Parathyroid adenoma (tissue), 2 donors: ENCODE measurements at regions not wholly inside any gene's neighbourhood (a gene's known extent, or its start where the extent isn't known, plus 50 kb on each side); places are given as distances from the start of the nearest gene placed in this dataset.

Experiments
- H2AFZ ChIP-seq: fragments of 300-600 bp; sonication (generic); one replicate; pipeline ENCODE4 v1.7.0; 2017; ENCODE audit warnings: antibody characterized with exemption, mild to moderate bottlenecking
- H3K27ac ChIP-seq: fragments of 300-600 bp; sonication (generic); one replicate; pipeline ENCODE4 v1.7.0; 2017
- H3K27me3 ChIP-seq: fragments of 300-600 bp; sonication (generic); one replicate; pipeline ENCODE4 v1.7.0; 2017; ENCODE audit warnings: low read length; ENCODE audit not compliant: control insufficient read depth, insufficient read depth
- H3K36me3 ChIP-seq: fragments of 300-600 bp; sonication (generic); one replicate; pipeline ENCODE4 v1.7.0; 2017; ENCODE audit warnings: low read length; ENCODE audit not compliant: control insufficient read depth, insufficient read depth
- H3K4me1 ChIP-seq: fragments of 300-600 bp; sonication (generic); one replicate; pipeline ENCODE4 v1.7.0; 2017; ENCODE audit warnings: control low read depth
- H3K4me2 ChIP-seq: fragments of 300-600 bp; sonication (generic); one replicate; pipeline ENCODE4 v1.7.0; 2017; ENCODE audit warnings: low read length
- H3K4me3 ChIP-seq: fragments of 300-600 bp; sonication (generic); one replicate; pipeline ENCODE4 v1.7.0; 2017; ENCODE audit warnings: low read depth, low read length
- H3K79me2 ChIP-seq: fragments of 300-600 bp; sonication (generic); one replicate; pipeline ENCODE4 v1.7.0; 2017; ENCODE audit warnings: control low read depth
- H3K9ac ChIP-seq: fragments of 300-600 bp; sonication (generic); one replicate; pipeline ENCODE4 v1.7.0; 2017; ENCODE audit warnings: mild to moderate bottlenecking
- H3K9me3 ChIP-seq: fragments of 300-600 bp; sonication (generic); one replicate; pipeline ENCODE4 v1.7.0; 2017; ENCODE audit warnings: low read length; ENCODE audit not compliant: control insufficient read depth
- TF ChIP-seq, protein P1 (sequence below): fragments of 300-600 bp; sonication (generic); IDR thresholded peaks from one replicate; pipeline ENCODE4 v1.7.0; 2017; ENCODE audit warnings: antibody characterized with exemption, mild to moderate bottlenecking
- donor health status: primary hyperparathyroidism.

DNA sequence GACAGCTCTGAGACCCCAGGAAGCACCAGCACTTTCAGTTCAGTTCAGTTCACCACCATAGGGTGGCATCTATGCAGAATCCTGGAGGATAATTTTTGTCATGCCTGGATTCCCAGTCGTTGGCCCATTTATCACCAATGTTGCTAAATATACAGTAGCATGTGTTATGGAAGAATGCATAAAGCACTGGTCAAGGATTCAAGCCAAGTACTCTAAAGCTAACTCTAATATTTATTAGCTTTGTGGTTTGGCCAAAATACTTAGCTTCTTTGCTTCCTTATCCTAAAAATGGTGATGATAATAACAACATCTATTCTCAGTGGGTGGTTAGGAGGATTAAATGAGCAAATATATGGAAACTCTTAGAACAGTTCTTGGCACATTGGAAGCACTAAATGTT lies 294.7 kb upstream of the ZC3H12C start:
- TF ChIP-seq, protein P1, sequence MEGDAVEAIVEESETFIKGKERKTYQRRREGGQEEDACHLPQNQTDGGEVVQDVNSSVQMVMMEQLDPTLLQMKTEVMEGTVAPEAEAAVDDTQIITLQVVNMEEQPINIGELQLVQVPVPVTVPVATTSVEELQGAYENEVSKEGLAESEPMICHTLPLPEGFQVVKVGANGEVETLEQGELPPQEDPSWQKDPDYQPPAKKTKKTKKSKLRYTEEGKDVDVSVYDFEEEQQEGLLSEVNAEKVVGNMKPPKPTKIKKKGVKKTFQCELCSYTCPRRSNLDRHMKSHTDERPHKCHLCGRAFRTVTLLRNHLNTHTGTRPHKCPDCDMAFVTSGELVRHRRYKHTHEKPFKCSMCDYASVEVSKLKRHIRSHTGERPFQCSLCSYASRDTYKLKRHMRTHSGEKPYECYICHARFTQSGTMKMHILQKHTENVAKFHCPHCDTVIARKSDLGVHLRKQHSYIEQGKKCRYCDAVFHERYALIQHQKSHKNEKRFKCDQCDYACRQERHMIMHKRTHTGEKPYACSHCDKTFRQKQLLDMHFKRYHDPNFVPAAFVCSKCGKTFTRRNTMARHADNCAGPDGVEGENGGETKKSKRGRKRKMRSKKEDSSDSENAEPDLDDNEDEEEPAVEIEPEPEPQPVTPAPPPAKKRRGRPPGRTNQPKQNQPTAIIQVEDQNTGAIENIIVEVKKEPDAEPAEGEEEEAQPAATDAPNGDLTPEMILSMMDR, result no peak
- Histone ChIP-seq H3K79me2 (no peaks in the 10 kb centered on the region), H3K27ac (no peak overlapping the region), H2AFZ (no peak overlapping the region), H3K4me2 (no peak overlapping the region), H3K9me3 (no peaks in the 10 kb centered on the region), H3K36me3 (no peaks in the 10 kb centered on the region), H3K27me3 (no peaks in the 10 kb centered on the region), H3K4me1 (no peaks in the 10 kb centered on the region), H3K4me3 (no peak overlapping the region), H3K9ac (no peak overlapping the region)

- TF ChIP-seq, protein P1, result no peak
- H3K36me3 ChIP-seq, result no peaks in the 10 kb centered on the region
- no peaks in the 10 kb centered on the region for H3K4me1 ChIP-seq
- no peak overlapping the region for H2AFZ ChIP-seq
- no peak overlapping the region for H3K9ac ChIP-seq
- no peaks in the 10 kb centered on the region for H3K79me2 ChIP-seq
- H3K9me3 ChIP-seq, result no peaks in the 10 kb centered on the region
- H3K4me2 ChIP-seq, result no peak overlapping the region
- H3K27ac ChIP-seq, result no peak overlapping the region
- H3K27me3 ChIP-seq, result no peaks in the 10 kb centered on the region
- H3K4me3 ChIP-seq, result no peak overlapping the region
These were observed 293.6 kb upstream of the ZC3H12C start for GRCh38 chr11:109799604-109800003.

DNA sequence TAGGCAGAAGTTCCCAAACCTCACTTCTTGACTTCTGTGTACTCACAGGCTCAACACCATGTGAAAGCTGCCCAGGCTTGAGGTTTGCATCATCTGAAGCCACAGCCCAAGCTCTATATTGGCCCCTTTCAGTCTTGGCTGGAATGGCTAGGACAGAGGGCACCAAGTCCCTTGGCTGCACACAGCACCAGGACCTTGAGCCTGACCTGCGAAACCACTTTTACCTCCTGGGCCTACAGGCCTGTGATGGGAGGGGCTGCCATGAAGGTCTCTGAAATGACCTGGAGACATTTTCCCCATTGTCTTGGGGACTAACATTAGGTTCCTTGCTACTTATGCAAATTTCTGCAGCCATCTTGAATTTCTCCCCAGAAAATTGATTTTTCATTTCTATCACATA lies 288.3 kb upstream of the ZC3H12C start:
- TF ChIP-seq, protein P1, result no peak
- no peak overlapping the region for H2AFZ ChIP-seq
- H3K4me2 ChIP-seq, result no peak overlapping the region
- H3K36me3 ChIP-seq, result no peaks in the 10 kb centered on the region
- H3K79me2 ChIP-seq, result no peaks in the 10 kb centered on the region
- no peaks in the 10 kb centered on the region for H3K4me1 ChIP-seq
- H3K4me3 ChIP-seq, result no peak overlapping the region
- H3K9me3 ChIP-seq, result no peaks in the 10 kb centered on the region
- no peaks in the 10 kb centered on the region for H3K27me3 ChIP-seq
- H3K9ac ChIP-seq, result no peak overlapping the region
- H3K27ac ChIP-seq, result no peak overlapping the region

GRCh38 chr11:109806205-109806604 lies 287.0 kb upstream of the ZC3H12C start:
- H3K4me3 ChIP-seq, result no peak overlapping the region
- no peaks in the 10 kb centered on the region for H3K36me3 ChIP-seq
- no peak overlapping the region for H3K9ac ChIP-seq
- H3K27ac ChIP-seq, result no peak overlapping the region
- H3K4me2 ChIP-seq, result no peak overlapping the region
- no peak overlapping the region for H2AFZ ChIP-seq
- H3K4me1 ChIP-seq, result no peaks in the 10 kb centered on the region
- no peaks in the 10 kb centered on the region for H3K27me3 ChIP-seq
- TF ChIP-seq, protein P1, result no peak
- no peaks in the 10 kb centered on the region for H3K9me3 ChIP-seq
- no peaks in the 10 kb centered on the region for H3K79me2 ChIP-seq

GRCh38 chr11:109808569-109808968 lies 284.6 kb upstream of the ZC3H12C start:
- Histone ChIP-seq H3K4me2 (no peak overlapping the region), H2AFZ (no peak overlapping the region), H3K4me1 (no peaks in the 10 kb centered on the region), H3K27me3 (no peaks in the 10 kb centered on the region), H3K27ac (no peak overlapping the region), H3K4me3 (no peak overlapping the region), H3K79me2 (no peaks in the 10 kb centered on the region), H3K36me3 (no peaks in the 10 kb centered on the region), H3K9me3 (no peaks in the 10 kb centered on the region), H3K9ac (no peak overlapping the region)
- TF ChIP-seq, protein P1, result no peak
